Neural progenitor cell (in vitro differentiated cells): ENCODE measurements at regions not wholly inside any gene's neighbourhood (a gene's known extent, or its start where the extent isn't known, plus 50 kb on each side); places are given as distances from the start of the nearest gene placed in this dataset.

ENCODE experiments used
- DNase-seq: peaks from one replicate; pipeline ENCODE4 v3.0.0-alpha.2; 2016; ENCODE audit warnings: low spot score
- H2AFZ ChIP-seq: fragments of 200-600 bp; sonication (generic); replicated peaks from 2 replicates; pipeline ENCODE4 v1.6.1; 2016; ENCODE audit warnings: antibody characterized with exemption
- H3F3A ChIP-seq: fragments of 200-600 bp; sonication (generic); 2 replicates; pipeline ENCODE4 v1.6.1; 2016; ENCODE audit warnings: antibody characterized with exemption, low read depth
- H3K27ac ChIP-seq: fragments of 200-600 bp; sonication (generic); 2 replicates; pipeline ENCODE4 v1.5.1; 2016; ENCODE audit warnings: mild to moderate bottlenecking
- H3K27me3 ChIP-seq: fragments of 200-600 bp; sonication (generic); 2 replicates; pipeline ENCODE4 v1.6.1; 2016; ENCODE audit warnings: mild to moderate bottlenecking, moderate library complexity
- H3K36me3 ChIP-seq: fragments of 200-600 bp; sonication (generic); 2 replicates; pipeline ENCODE4 v1.5.1; 2016
- H3K4me1 ChIP-seq: fragments of 200-600 bp; sonication (generic); 2 replicates; pipeline ENCODE4 v1.6.1; 2016; ENCODE audit warnings: mixed run types
- H3K4me2 ChIP-seq: fragments of 200-600 bp; sonication (generic); 2 replicates; pipeline ENCODE4 v1.6.1; 2016
- H3K4me3 ChIP-seq: fragments of 200-600 bp; sonication (generic); 2 replicates; pipeline ENCODE4 v1.5.1; 2016
- H3K79me2 ChIP-seq: fragments of 200-600 bp; sonication (generic); 2 replicates; pipeline ENCODE4 v1.6.1; 2016; ENCODE audit warnings: low read depth
- H3K9ac ChIP-seq: fragments of 200-600 bp; sonication (generic); 2 replicates; pipeline ENCODE4 v1.6.1; 2016
- H3K9me3 ChIP-seq: fragments of 200-600 bp; sonication (generic); 2 replicates; pipeline ENCODE4 v1.5.1; 2016; ENCODE audit warnings: low read depth
- H4K20me1 ChIP-seq: fragments of 200-600 bp; sonication (generic); 2 replicates; pipeline ENCODE4 v1.6.1; 2016; ENCODE audit warnings: low read depth
- H3K27ac Mint-ChIP-seq: 3 replicates; pipeline ENCODE4 v1.8.0; 2021; ENCODE audit warnings: mixed read lengths
- H3K27me3 Mint-ChIP-seq: 2 replicates; pipeline ENCODE4 v1.8.0; 2022; ENCODE audit warnings: low read depth, mild to moderate bottlenecking, inconsistent platforms, moderate library complexity, mixed read lengths; ENCODE audit not compliant: insufficient read depth
- H3K36me3 Mint-ChIP-seq: 3 replicates; pipeline ENCODE4 v1.8.0; 2021; ENCODE audit warnings: mixed read lengths
- H3K4me1 Mint-ChIP-seq: 3 replicates; pipeline ENCODE4 v1.8.0; 2021; ENCODE audit warnings: mixed read lengths
- H3K4me3 Mint-ChIP-seq: 3 replicates; pipeline ENCODE4 v1.8.0; 2021; ENCODE audit warnings: mild to moderate bottlenecking, moderate library complexity, mixed read lengths
- H3K9me3 Mint-ChIP-seq: 3 replicates; pipeline ENCODE4 v1.8.0; 2020; ENCODE audit warnings: mixed read lengths
- EZH2 ChIP-seq: fragments of 200-600 bp; sonication (generic); IDR thresholded peaks from 2 replicates; pipeline ENCODE4 v1.6.1; 2017; ENCODE audit warnings: antibody characterized with exemption, mild to moderate bottlenecking, moderate library complexity
- EZH2phosphoT487 ChIP-seq: fragments of 200-600 bp; sonication (generic); IDR thresholded peaks from 2 replicates; pipeline ENCODE4 v1.6.1; 2017; ENCODE audit warnings: antibody characterized with exemption
- TF ChIP-seq, protein P1 (sequence below): fragments of 200-600 bp; sonication (generic); IDR thresholded peaks from 2 replicates; pipeline ENCODE4 v1.5.1; 2017; ENCODE audit warnings: antibody characterized with exemption, mild to moderate bottlenecking

DNA sequence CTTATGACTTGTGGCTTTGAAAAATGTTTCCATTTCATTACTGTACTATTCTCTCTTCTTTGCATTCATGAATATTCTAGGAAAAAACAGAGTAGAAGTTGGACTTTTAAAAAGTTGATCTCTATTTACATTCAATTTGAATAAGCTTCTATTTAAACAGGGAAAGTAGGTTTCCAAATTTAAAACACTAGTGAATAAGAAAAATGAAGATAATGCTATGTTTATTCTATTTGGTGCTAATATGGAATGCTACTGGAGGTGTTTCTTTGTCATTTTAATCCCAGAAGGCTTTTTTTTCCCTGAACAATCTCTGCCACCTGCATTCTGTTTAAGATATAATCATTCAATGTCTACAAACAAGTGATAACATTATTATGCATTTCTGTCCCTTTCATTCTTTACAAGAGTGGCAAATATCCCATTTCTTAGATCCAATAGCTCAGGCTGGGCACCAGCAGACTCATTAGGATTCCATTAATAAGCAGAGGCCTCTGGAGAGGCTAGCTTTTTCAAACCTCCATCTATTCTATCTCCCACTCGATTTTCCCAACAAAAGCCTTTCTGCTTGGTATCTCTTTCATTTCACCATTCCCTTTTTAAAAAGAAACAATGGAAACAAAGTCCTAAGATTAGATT lies 1001.6 kb upstream of the CDH8 start:
- H3K4me2 ChIP-seq = no peak overlapping the region
- H3K27ac Mint-ChIP-seq = no peak overlapping the region

DNA sequence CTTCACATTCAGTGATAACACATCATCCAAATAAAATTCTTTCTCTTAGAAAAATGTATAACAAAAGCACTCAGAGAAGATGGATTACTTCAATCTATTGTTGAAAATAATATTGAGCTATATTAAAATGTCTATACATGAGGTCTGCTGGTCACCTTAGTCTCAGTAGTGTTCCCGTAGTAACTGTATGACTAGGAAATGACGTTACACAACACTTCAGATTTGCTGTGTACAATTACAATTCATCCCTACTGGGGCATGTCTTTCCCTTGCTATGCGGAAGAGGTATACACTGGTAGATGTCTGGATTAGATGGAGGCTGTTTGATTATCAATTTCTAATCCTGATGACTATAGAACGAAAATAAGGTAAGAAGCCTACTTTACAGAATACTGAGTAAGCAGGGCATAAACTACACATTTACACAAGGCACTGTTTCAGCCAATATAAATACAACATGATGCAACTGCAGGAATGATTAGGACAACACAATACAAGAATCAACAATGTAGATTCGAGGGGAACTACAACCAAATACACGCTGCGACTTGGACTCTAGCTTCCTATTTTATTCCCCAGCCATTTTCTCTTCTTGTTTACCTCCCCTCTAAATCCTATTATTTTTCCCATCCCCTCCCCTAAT lies 982.5 kb upstream of the CDH8 start:
- Histone ChIP-seq H4K20me1 (no peaks in the 10 kb centered on the region), H2AFZ (no peak overlapping the region), H3K27ac (no peak overlapping the region), H3K27me3 (no peaks in the 10 kb centered on the region), H3K36me3 (no peaks in the 10 kb centered on the region), H3K9ac (no peak overlapping the region), H3K9me3 (no peaks in the 10 kb centered on the region), H3K4me2 (no peak overlapping the region), H3K4me1 (no peaks in the 10 kb centered on the region), H3F3A (no peaks in the 10 kb centered on the region), H3K79me2 (no peaks in the 10 kb centered on the region), H3K4me3 (no peak overlapping the region)
- TF ChIP-seq, protein P1, sequence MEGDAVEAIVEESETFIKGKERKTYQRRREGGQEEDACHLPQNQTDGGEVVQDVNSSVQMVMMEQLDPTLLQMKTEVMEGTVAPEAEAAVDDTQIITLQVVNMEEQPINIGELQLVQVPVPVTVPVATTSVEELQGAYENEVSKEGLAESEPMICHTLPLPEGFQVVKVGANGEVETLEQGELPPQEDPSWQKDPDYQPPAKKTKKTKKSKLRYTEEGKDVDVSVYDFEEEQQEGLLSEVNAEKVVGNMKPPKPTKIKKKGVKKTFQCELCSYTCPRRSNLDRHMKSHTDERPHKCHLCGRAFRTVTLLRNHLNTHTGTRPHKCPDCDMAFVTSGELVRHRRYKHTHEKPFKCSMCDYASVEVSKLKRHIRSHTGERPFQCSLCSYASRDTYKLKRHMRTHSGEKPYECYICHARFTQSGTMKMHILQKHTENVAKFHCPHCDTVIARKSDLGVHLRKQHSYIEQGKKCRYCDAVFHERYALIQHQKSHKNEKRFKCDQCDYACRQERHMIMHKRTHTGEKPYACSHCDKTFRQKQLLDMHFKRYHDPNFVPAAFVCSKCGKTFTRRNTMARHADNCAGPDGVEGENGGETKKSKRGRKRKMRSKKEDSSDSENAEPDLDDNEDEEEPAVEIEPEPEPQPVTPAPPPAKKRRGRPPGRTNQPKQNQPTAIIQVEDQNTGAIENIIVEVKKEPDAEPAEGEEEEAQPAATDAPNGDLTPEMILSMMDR = no peak
- no peak for TF ChIP-seq EZH2phosphoT487
- no peak for TF ChIP-seq EZH2
- H3K36me3 Mint-ChIP-seq = no peaks in the 10 kb centered on the region
- peaks cover 5% of the 10 kb centered on the region for H3K9me3 Mint-ChIP-seq
- no peaks in the 10 kb centered on the region for H3K4me1 Mint-ChIP-seq
- no peak overlapping the region for H3K4me3 Mint-ChIP-seq
- H3K27me3 Mint-ChIP-seq = no peaks in the 10 kb centered on the region
- H3K27ac Mint-ChIP-seq = no peak overlapping the region
- DNase-seq = no peak

More for the DNA sequence above, 1001.6 kb upstream of the CDH8 start:
- Mint-ChIP-seq H3K9me3 (no peaks in the 10 kb centered on the region), H3K36me3 (no peaks in the 10 kb centered on the region), H3K4me3 (no peak overlapping the region), H3K27me3 (no peaks in the 10 kb centered on the region), H3K4me1 (no peaks in the 10 kb centered on the region)
- TF ChIP-seq, protein P1 = no peak
- no peak for TF ChIP-seq EZH2
- TF ChIP-seq EZH2phosphoT487 = no peak
- H3F3A ChIP-seq = no peaks in the 10 kb centered on the region
- no peaks in the 10 kb centered on the region for H4K20me1 ChIP-seq
- H3K27ac ChIP-seq = no peak overlapping the region
- H2AFZ ChIP-seq = no peak overlapping the region
- H3K27me3 ChIP-seq = no peaks in the 10 kb centered on the region
- H3K79me2 ChIP-seq = no peaks in the 10 kb centered on the region
- no peaks in the 10 kb centered on the region for H3K36me3 ChIP-seq
- no peak for DNase-seq
- H3K4me1 ChIP-seq = no peaks in the 10 kb centered on the region
- no peak overlapping the region for H3K9ac ChIP-seq
- no peaks in the 10 kb centered on the region for H3K9me3 ChIP-seq
- no peak overlapping the region for H3K4me3 ChIP-seq

DNA sequence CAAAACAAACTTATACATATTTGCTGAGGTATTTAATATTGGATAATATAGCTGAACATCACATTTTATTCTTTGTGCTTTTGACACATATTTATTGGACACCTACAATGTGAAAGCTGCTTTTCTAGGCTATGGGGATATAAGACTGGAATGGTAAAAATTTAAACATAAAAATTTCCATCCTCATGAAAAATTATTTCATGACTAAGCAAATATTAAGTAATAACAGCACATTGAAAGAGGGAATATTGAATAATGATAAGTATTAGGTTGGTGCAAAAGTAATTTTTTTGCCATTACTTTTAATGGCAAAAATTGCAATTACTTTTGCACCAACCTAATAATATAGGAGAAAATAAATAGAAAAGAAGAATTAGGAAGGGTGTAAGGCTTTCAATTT lies 972.5 kb upstream of the CDH8 start:
- no peak overlapping the region for H3K4me3 Mint-ChIP-seq
- no peak overlapping the region for H3K27ac Mint-ChIP-seq
- Histone ChIP-seq H3K27me3 (no peaks in the 10 kb centered on the region), H2AFZ (no peak overlapping the region), H3F3A (no peaks in the 10 kb centered on the region), H4K20me1 (no peaks in the 10 kb centered on the region), H3K4me2 (no peak overlapping the region), H3K9me3 (no peaks in the 10 kb centered on the region), H3K4me1 (no peaks in the 10 kb centered on the region), H3K27ac (no peak overlapping the region), H3K79me2 (no peaks in the 10 kb centered on the region), H3K4me3 (no peak overlapping the region), H3K9ac (no peak overlapping the region), H3K36me3 (no peaks in the 10 kb centered on the region)
- peaks cover 10% of the 10 kb centered on the region for H3K9me3 Mint-ChIP-seq
- no peak for DNase-seq
- no peaks in the 10 kb centered on the region for H3K27me3 Mint-ChIP-seq
- no peak for TF ChIP-seq EZH2
- H3K4me1 Mint-ChIP-seq = peaks cover 3% of the 10 kb centered on the region
- no peaks in the 10 kb centered on the region for H3K36me3 Mint-ChIP-seq

DNA sequence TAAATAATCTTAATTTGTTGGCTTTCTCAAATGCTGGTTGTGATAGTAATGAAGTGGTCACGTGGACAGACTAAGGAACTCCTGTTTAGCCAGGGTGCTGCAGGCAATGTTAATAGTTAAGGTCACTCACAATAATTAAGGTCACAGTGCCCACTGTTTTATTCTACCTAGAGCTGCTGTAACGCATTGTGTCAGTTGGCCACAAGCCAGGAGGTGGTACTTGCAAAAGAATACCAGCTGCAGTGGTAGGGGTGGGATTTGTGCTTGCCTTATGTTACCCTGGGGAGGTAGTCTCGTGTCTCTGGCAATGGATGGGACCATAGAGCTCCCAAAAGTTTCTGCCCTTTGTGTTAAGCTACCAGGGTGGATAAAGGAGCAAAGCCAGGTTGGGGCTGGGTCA lies 969.1 kb upstream of the CDH8 start:
- Mint-ChIP-seq H3K9me3 (peaks cover 20% of the 10 kb centered on the region), H3K36me3 (no peaks in the 10 kb centered on the region), H3K4me3 (no peak overlapping the region), H3K27ac (no peak overlapping the region), H3K4me1 (peaks cover 3% of the 10 kb centered on the region), H3K27me3 (no peaks in the 10 kb centered on the region)
- H3K9ac ChIP-seq = no peak overlapping the region
- H3K27ac ChIP-seq = no peak overlapping the region
- no peaks in the 10 kb centered on the region for H3K36me3 ChIP-seq
- H3K4me1 ChIP-seq = no peaks in the 10 kb centered on the region
- TF ChIP-seq EZH2 = no peak
- TF ChIP-seq EZH2phosphoT487 = no peak
- TF ChIP-seq, protein P1 = no peak
- H3K4me2 ChIP-seq = no peak overlapping the region
- no peak for DNase-seq
- H2AFZ ChIP-seq = no peak overlapping the region
- H3K79me2 ChIP-seq = no peaks in the 10 kb centered on the region
- no peaks in the 10 kb centered on the region for H4K20me1 ChIP-seq
- H3K27me3 ChIP-seq = no peaks in the 10 kb centered on the region
- no peaks in the 10 kb centered on the region for H3F3A ChIP-seq
- no peaks in the 10 kb centered on the region for H3K9me3 ChIP-seq
- H3K4me3 ChIP-seq = no peak overlapping the region
